GM19463 (cell line): ENCODE measurements at regions not wholly inside any gene's neighbourhood (a gene's known extent, or its start where the extent isn't known, plus 50 kb on each side); places are given as distances from the start of the nearest gene placed in this dataset.

Experiments used
- ATAC-seq: cut with Tn5 transposase; IDR thresholded peaks from one replicate; pipeline ENCODE4 v1.9.1; 2021; ENCODE audit warnings: mild to moderate bottlenecking, moderate library complexity; ENCODE audit not compliant: unreplicated experiment

- ATAC-seq: no peak
These were observed 137.7 kb upstream of the POM121L12 start for GRCh38 chr7:52897713-52898112.

GRCh38 chr7:52897288-52897687, 138.1 kb upstream of the POM121L12 start:
- ATAC-seq: no peak

GRCh38 chr7:52877240-52877639, 158.2 kb upstream of the POM121L12 start:
- ATAC-seq: no peak

GRCh38 chr7:52876402-52876801, 159.0 kb upstream of the POM121L12 start:
- ATAC-seq: no peak

- ATAC-seq: no peak
These were observed 171.8 kb upstream of the POM121L12 start for GRCh38 chr7:52863652-52864051.

- no peak for ATAC-seq
These were observed 173.1 kb upstream of the POM121L12 start for GRCh38 chr7:52862321-52862720.

GRCh38 chr7:52857367-52857766, 178.1 kb upstream of the POM121L12 start:
- ATAC-seq: no peak

GRCh38 chr7:52854681-52855080, 180.8 kb upstream of the POM121L12 start:
- no peak for ATAC-seq

GRCh38 chr7:52851547-52851946, 183.9 kb upstream of the POM121L12 start:
- no peak for ATAC-seq

- ATAC-seq: no peak
These were observed 192.0 kb upstream of the POM121L12 start for GRCh38 chr7:52843436-52843835.

- ATAC-seq: no peak
These were observed 193.1 kb upstream of the POM121L12 start for GRCh38 chr7:52842202-52842900.

GRCh38 chr7:52838981-52839411, 196.4 kb upstream of the POM121L12 start:
- no peak for ATAC-seq

- ATAC-seq: no peak
These were observed 204.1 kb upstream of the POM121L12 start for GRCh38 chr7:52831321-52831720.

- no peak for ATAC-seq
These were observed 204.6 kb upstream of the POM121L12 start for GRCh38 chr7:52830801-52831200.

GRCh38 chr7:52826515-52827265, 208.7 kb upstream of the POM121L12 start:
- ATAC-seq: no peak

GRCh38 chr7:52825611-52826010, 209.8 kb upstream of the POM121L12 start:
- ATAC-seq: no peak

GRCh38 chr7:52811537-52811936, 223.9 kb upstream of the POM121L12 start:
- no peak for ATAC-seq

- ATAC-seq: no peak
These were observed 235.6 kb upstream of the POM121L12 start for GRCh38 chr7:52799817-52800216.

- ATAC-seq: no peak
These were observed 237.6 kb upstream of the POM121L12 start for GRCh38 chr7:52797801-52798200.

- no peak for ATAC-seq
These were observed 240.8 kb upstream of the POM121L12 start for GRCh38 chr7:52794621-52795020.

GRCh38 chr7:52791176-52791700, 244.2 kb upstream of the POM121L12 start:
- no peak for ATAC-seq

- ATAC-seq: no peak
These were observed 249.3 kb upstream of the POM121L12 start for GRCh38 chr7:52786174-52786573.
